ENCODE measurements at regions not wholly inside any gene's neighbourhood (a gene's known extent, or its start where the extent isn't known, plus 50 kb on each side); places are given as distances from the start of the nearest gene placed in this dataset.

DNA sequence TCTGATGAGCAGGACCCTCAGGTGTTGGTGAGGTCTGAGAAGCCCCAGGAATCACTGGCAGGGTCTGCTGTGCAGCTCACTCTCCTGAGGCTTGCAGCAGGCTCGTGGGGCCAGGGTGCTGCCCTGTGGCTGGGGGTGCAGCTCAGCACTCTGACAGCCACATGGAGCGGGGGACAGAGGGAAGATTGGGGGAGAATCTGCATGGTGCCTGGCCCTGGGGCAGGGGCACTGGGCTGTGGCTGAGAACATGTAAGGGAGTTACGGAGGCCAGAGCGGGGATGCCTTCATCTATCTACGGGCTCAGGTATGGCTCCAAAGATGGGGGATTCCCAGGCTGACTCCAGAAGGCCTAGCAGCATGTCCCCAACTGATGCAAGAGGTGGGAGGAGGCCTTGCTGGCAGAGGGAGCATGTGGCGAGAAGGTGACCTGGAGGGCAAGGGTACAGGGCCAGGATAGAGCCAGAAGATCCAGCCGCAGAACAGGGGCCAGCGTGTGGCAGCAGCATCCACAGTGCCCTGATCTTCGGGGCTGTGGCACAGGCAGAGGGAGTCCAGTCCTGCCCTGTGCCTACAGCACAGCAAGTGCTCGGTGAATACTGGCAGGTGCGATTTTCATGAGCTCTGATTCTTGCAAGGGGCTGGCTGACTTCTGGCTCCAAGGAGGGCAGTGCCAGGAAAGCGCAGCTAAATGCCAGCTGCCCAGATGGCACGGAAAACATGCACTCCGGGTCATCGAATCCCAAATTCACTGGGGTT, 184.7 kb downstream of the CTTN start:
- TF ChIP-seq, protein P1, sequence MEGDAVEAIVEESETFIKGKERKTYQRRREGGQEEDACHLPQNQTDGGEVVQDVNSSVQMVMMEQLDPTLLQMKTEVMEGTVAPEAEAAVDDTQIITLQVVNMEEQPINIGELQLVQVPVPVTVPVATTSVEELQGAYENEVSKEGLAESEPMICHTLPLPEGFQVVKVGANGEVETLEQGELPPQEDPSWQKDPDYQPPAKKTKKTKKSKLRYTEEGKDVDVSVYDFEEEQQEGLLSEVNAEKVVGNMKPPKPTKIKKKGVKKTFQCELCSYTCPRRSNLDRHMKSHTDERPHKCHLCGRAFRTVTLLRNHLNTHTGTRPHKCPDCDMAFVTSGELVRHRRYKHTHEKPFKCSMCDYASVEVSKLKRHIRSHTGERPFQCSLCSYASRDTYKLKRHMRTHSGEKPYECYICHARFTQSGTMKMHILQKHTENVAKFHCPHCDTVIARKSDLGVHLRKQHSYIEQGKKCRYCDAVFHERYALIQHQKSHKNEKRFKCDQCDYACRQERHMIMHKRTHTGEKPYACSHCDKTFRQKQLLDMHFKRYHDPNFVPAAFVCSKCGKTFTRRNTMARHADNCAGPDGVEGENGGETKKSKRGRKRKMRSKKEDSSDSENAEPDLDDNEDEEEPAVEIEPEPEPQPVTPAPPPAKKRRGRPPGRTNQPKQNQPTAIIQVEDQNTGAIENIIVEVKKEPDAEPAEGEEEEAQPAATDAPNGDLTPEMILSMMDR (IDR thresholded peaks at IDR 0.05), result no peak
- TF ChIP-seq POLR2A (IDR thresholded peaks at IDR 0.05), result no peak
